ENCODE measurements at regions not wholly inside any gene's neighbourhood (a gene's known extent, or its start where the extent isn't known, plus 50 kb on each side); places are given as distances from the start of the nearest gene placed in this dataset.

DNA sequence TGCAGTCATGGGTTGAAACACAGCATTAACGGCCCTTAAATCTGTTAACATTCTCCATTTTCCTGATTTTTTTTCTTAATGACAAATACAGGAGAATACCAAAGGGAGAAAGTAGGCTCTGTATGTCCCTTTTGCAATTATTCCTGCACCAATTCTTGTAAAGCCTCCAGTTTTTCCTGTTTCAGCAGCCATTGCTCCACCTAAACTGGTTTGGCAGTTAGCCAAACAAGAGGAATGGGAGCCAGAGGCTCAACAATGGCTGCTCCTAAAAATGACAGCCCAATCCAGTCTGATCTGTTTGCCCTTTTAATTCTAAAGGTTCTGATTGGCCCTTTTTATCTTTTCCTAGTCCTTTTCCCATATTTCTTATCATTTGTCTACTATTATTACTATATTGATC lies 284.2 kb upstream of the SGK1 start:
- intact Hi-C loops (cut with micrococcal nuclease) (no loop called here), dilution Hi-C loops (cut with MboI; ENCODE audit: extremely low pct_ligation_motif_present, low sequenced_read_pairs) (no loop called here)
- Histone ChIP-seq H3K9me1 (replicated peaks; ENCODE audit: control insufficient read depth, extremely low read depth, insufficient read depth, low read length) (no peaks in the 10 kb centered on the region), H3K36me3 (ENCODE audit: control insufficient read depth in 2 of 2, extremely low read depth in 1 of 2, insufficient read depth in 2 of 2, low read length in 2 of 2) (no peaks in the 10 kb centered on the region), H3K27me3 (ENCODE audit: control insufficient read depth in 2 of 2, insufficient read depth in 2 of 2, low read length in 2 of 2) (no peaks in the 10 kb centered on the region), H2AFZ (ENCODE audit: low read depth, low read length) (no peak overlapping the region), H3K27ac (ENCODE audit: insufficient read depth, low read depth, low read length) (no peak overlapping the region), H3K79me2 (ENCODE audit: control insufficient read depth, insufficient read depth, low read length) (no peaks in the 10 kb centered on the region), H3K4me1 (ENCODE audit: control insufficient read depth, extremely low read depth, insufficient read depth, low read length) (no peaks in the 10 kb centered on the region), H3K4me3 (replicated peaks in 1 of 3; ENCODE audit: insufficient read depth in 1 of 3, low read depth in 1 of 3, low read length in 3 of 3) (no peak overlapping the region), H3K9me3 (replicated peaks; ENCODE audit: control insufficient read depth, insufficient read depth, low read length) (no peaks in the 10 kb centered on the region), H3K4me2 (ENCODE audit: insufficient read depth, low read length) (no peak overlapping the region), H3K9ac (replicated peaks; ENCODE audit: extremely low read depth, insufficient read depth, low read length) (no peak overlapping the region), H4K20me1 (replicated peaks; ENCODE audit: control insufficient read depth, extremely low read depth, insufficient read depth, low read length) (no peaks in the 10 kb centered on the region)
- FAIRE-seq (no peak), DNase-seq (ENCODE audit: low read depth, low spot score) (no peak)
- no TSS peak for BruUV-seq (replicated peaks)
- ChIA-PET POLR2A (no interaction called here), CTCF (interaction anchor here (1.3 kb wide), 1 partner anchor 25 kb away, joined by 3 read pairs; no protein-coding TSS in a partner anchor)
- TF ChIP-seq MYC (IDR thresholded peaks at IDR 0.05; ENCODE audit: low read depth, low read length) (no peak), FOS (IDR thresholded peaks at IDR 0.05; ENCODE audit: borderline replicate concordance, insufficient read depth, low read length) (no peak), CTCF (IDR thresholded peaks at IDR 0.05; ENCODE audit: extremely low read depth in 1 of 2, insufficient read depth in 1 of 2, low read depth in 1 of 2, low read length in 2 of 2) (no peak), GATA2 (IDR thresholded peaks at IDR 0.05; ENCODE audit: insufficient read depth, insufficient read length, low read depth, low read length) (no peak), JUN (IDR thresholded peaks at IDR 0.05; ENCODE audit: borderline replicate concordance, insufficient read depth, insufficient read length, low read depth) (no peak), EZH2 (IDR thresholded peaks at IDR 0.05; ENCODE audit: borderline replicate concordance, low read depth, low read length, severe bottlenecking) (no peak), POLR2A (IDR thresholded peaks at IDR 0.05; ENCODE audit: low read depth, low read length) (no peak), POLR2AphosphoS5 (IDR thresholded peaks at IDR 0.05; ENCODE audit: insufficient read depth, low read depth, low read length) (no peak)
- TF ChIP-seq, protein P1, sequence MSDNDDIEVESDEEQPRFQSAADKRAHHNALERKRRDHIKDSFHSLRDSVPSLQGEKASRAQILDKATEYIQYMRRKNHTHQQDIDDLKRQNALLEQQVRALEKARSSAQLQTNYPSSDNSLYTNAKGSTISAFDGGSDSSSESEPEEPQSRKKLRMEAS (IDR thresholded peaks at IDR 0.05; ENCODE audit: insufficient read depth, insufficient read length): no peak

All from endothelial cell of umbilical vein (primary cell).